ENCODE measurements at regions not wholly inside any gene's neighbourhood (a gene's known extent, or its start where the extent isn't known, plus 50 kb on each side); places are given as distances from the start of the nearest gene placed in this dataset.
"Not testable (repeated sequence)": the region's sequence is repeated elsewhere in the genome, so short reads cannot be mapped to it uniquely, and the experiment has no call there.

GRCh38 chr2:180591947-180592346 lies 388.5 kb upstream of the UBE2E3 start:
- no peak overlapping the region for H3K4me3 Mint-ChIP-seq
- no peak for DNase-seq (ENCODE audit: low spot score in 2 of 2)
- H3K27ac Mint-ChIP-seq (ENCODE audit: low read depth): no peak overlapping the region
- H3K4me1 Mint-ChIP-seq: peaks cover 17% of the 10 kb centered on the region
- no peaks in the 10 kb centered on the region for H3K36me3 Mint-ChIP-seq (ENCODE audit: insufficient read depth)
- H3K9me3 Mint-ChIP-seq: peaks cover 19% of the 10 kb centered on the region
- no peak for ATAC-seq (replicated peaks; ENCODE audit: extremely low read depth, poor library complexity, severe bottlenecking)
- no peaks in the 10 kb centered on the region for H3K27me3 Mint-ChIP-seq

GRCh38 chr2:180591093-180591781 lies 389.2 kb upstream of the UBE2E3 start:
- H3K4me3 Mint-ChIP-seq: peak overlapping the region; percentile 44
- H3K27me3 Mint-ChIP-seq; H3K36me3 Mint-ChIP-seq (ENCODE audit: insufficient read depth); ATAC-seq (replicated peaks; ENCODE audit: extremely low read depth, poor library complexity, severe bottlenecking); H3K27ac Mint-ChIP-seq (ENCODE audit: low read depth): not testable (repeated sequence)
- H3K9me3 Mint-ChIP-seq: peaks cover 19% of the 10 kb centered on the region
- DNase-seq (ENCODE audit: low spot score in 2 of 2): peak in 1 of 2 donors; percentile 34
- H3K4me1 Mint-ChIP-seq: peaks cover 17% of the 10 kb centered on the region

- ATAC-seq (replicated peaks; ENCODE audit: extremely low read depth, poor library complexity, severe bottlenecking): no peak
- Mint-ChIP-seq H3K27ac (ENCODE audit: low read depth) (no peak overlapping the region), H3K4me3 (no peak overlapping the region), H3K4me1 (no peaks in the 10 kb centered on the region), H3K36me3 (ENCODE audit: insufficient read depth) (no peaks in the 10 kb centered on the region), H3K27me3 (peaks cover 33% of the 10 kb centered on the region), H3K9me3 (peaks cover 4% of the 10 kb centered on the region)
- DNase-seq (ENCODE audit: low spot score in 2 of 2): no peak
These were observed 396.8 kb upstream of the UBE2E3 start for GRCh38 chr2:180583441-180584140.

GRCh38 chr2:180579388-180579787 lies 401.0 kb upstream of the UBE2E3 start:
- no peak for DNase-seq (ENCODE audit: low spot score in 2 of 2)
- Mint-ChIP-seq H3K4me3 (no peak overlapping the region), H3K27me3 (peaks cover 71% of the 10 kb centered on the region), H3K27ac (ENCODE audit: low read depth) (no peak overlapping the region), H3K9me3 (no peaks in the 10 kb centered on the region), H3K4me1 (no peaks in the 10 kb centered on the region), H3K36me3 (ENCODE audit: insufficient read depth) (no peaks in the 10 kb centered on the region)
- no peak for ATAC-seq (replicated peaks; ENCODE audit: extremely low read depth, poor library complexity, severe bottlenecking)

GRCh38 chr2:180578441-180578840 lies 402.0 kb upstream of the UBE2E3 start:
- no peak overlapping the region for H3K4me3 Mint-ChIP-seq
- no peaks in the 10 kb centered on the region for H3K4me1 Mint-ChIP-seq
- H3K27ac Mint-ChIP-seq (ENCODE audit: low read depth): no peak overlapping the region
- H3K9me3 Mint-ChIP-seq: no peaks in the 10 kb centered on the region
- DNase-seq (ENCODE audit: low spot score in 2 of 2): no peak
- H3K27me3 Mint-ChIP-seq: peaks cover 71% of the 10 kb centered on the region
- no peaks in the 10 kb centered on the region for H3K36me3 Mint-ChIP-seq (ENCODE audit: insufficient read depth)
- no peak for ATAC-seq (replicated peaks; ENCODE audit: extremely low read depth, poor library complexity, severe bottlenecking)

GRCh38 chr2:180577567-180577966 lies 402.8 kb upstream of the UBE2E3 start:
- Mint-ChIP-seq H3K4me1 (no peaks in the 10 kb centered on the region), H3K4me3 (no peak overlapping the region), H3K36me3 (ENCODE audit: insufficient read depth) (no peaks in the 10 kb centered on the region), H3K9me3 (no peaks in the 10 kb centered on the region), H3K27me3 (peaks cover 71% of the 10 kb centered on the region), H3K27ac (ENCODE audit: low read depth) (no peak overlapping the region)
- DNase-seq (ENCODE audit: low spot score in 2 of 2) (no peak), ATAC-seq (replicated peaks; ENCODE audit: extremely low read depth, poor library complexity, severe bottlenecking) (no peak)

- H3K36me3 Mint-ChIP-seq (ENCODE audit: insufficient read depth): no peaks in the 10 kb centered on the region
- no peak for DNase-seq (ENCODE audit: low spot score in 2 of 2)
These were observed 406.5 kb upstream of the UBE2E3 start for GRCh38 chr2:180573951-180574350.

GRCh38 chr2:180572346-180572745 lies 408.1 kb upstream of the UBE2E3 start:
- peaks cover 37% of the 10 kb centered on the region for H3K27me3 Mint-ChIP-seq
- no peak overlapping the region for H3K4me3 Mint-ChIP-seq
- no peaks in the 10 kb centered on the region for H3K4me1 Mint-ChIP-seq
- no peaks in the 10 kb centered on the region for H3K36me3 Mint-ChIP-seq (ENCODE audit: insufficient read depth)
- no peaks in the 10 kb centered on the region for H3K9me3 Mint-ChIP-seq
- no peak for ATAC-seq (replicated peaks; ENCODE audit: extremely low read depth, poor library complexity, severe bottlenecking)
- no peak overlapping the region for H3K27ac Mint-ChIP-seq (ENCODE audit: low read depth)
- DNase-seq (ENCODE audit: low spot score in 2 of 2): no peak

More at GRCh38 chr2:180573951-180574350, 406.5 kb upstream of the UBE2E3 start:
- Mint-ChIP-seq H3K27me3 (peaks cover 46% of the 10 kb centered on the region), H3K4me1 (no peaks in the 10 kb centered on the region), H3K4me3 (no peak overlapping the region), H3K9me3 (no peaks in the 10 kb centered on the region), H3K27ac (ENCODE audit: low read depth) (no peak overlapping the region)
- ATAC-seq (replicated peaks; ENCODE audit: extremely low read depth, poor library complexity, severe bottlenecking): no peak

- no peaks in the 10 kb centered on the region for H3K36me3 Mint-ChIP-seq (ENCODE audit: insufficient read depth)
- no peak for DNase-seq (ENCODE audit: low spot score in 2 of 2)
- no peaks in the 10 kb centered on the region for H3K9me3 Mint-ChIP-seq
- H3K4me1 Mint-ChIP-seq: no peaks in the 10 kb centered on the region
- H3K27ac Mint-ChIP-seq (ENCODE audit: low read depth): no peak overlapping the region
- ATAC-seq (replicated peaks; ENCODE audit: extremely low read depth, poor library complexity, severe bottlenecking): no peak
- H3K27me3 Mint-ChIP-seq: peaks cover 29% of the 10 kb centered on the region
- H3K4me3 Mint-ChIP-seq: no peak overlapping the region
These were observed 408.8 kb upstream of the UBE2E3 start for GRCh38 chr2:180571559-180571958.

- DNase-seq (ENCODE audit: low spot score in 2 of 2) (no peak), ATAC-seq (replicated peaks; ENCODE audit: extremely low read depth, poor library complexity, severe bottlenecking) (no peak)
- Mint-ChIP-seq H3K4me1 (no peaks in the 10 kb centered on the region), H3K9me3 (no peaks in the 10 kb centered on the region), H3K27me3 (peaks cover 22% of the 10 kb centered on the region), H3K36me3 (ENCODE audit: insufficient read depth) (no peaks in the 10 kb centered on the region), H3K27ac (ENCODE audit: low read depth) (no peak overlapping the region), H3K4me3 (no peak overlapping the region)
These were observed 409.5 kb upstream of the UBE2E3 start for GRCh38 chr2:180570864-180571263.

GRCh38 chr2:180564051-180564450 lies 416.4 kb upstream of the UBE2E3 start:
- Mint-ChIP-seq H3K9me3 (no peaks in the 10 kb centered on the region), H3K27ac (ENCODE audit: low read depth) (no peak overlapping the region), H3K27me3 (peaks cover 8% of the 10 kb centered on the region), H3K4me3 (no peak overlapping the region), H3K36me3 (ENCODE audit: insufficient read depth) (no peaks in the 10 kb centered on the region), H3K4me1 (no peaks in the 10 kb centered on the region)
- DNase-seq (ENCODE audit: low spot score in 2 of 2) (no peak), ATAC-seq (replicated peaks; ENCODE audit: extremely low read depth, poor library complexity, severe bottlenecking) (no peak)

- DNase-seq (ENCODE audit: low spot score in 2 of 2): no peak
- H3K36me3 Mint-ChIP-seq (ENCODE audit: insufficient read depth): no peaks in the 10 kb centered on the region
These were observed 418.0 kb upstream of the UBE2E3 start for GRCh38 chr2:180562378-180562777.

GRCh38 chr2:180559771-180560170 lies 420.6 kb upstream of the UBE2E3 start:
- Mint-ChIP-seq H3K27ac (ENCODE audit: low read depth) (no peak overlapping the region), H3K4me1 (no peaks in the 10 kb centered on the region), H3K9me3 (no peaks in the 10 kb centered on the region), H3K4me3 (no peak overlapping the region), H3K36me3 (ENCODE audit: insufficient read depth) (no peaks in the 10 kb centered on the region), H3K27me3 (peaks cover 20% of the 10 kb centered on the region)
- ATAC-seq (replicated peaks; ENCODE audit: extremely low read depth, poor library complexity, severe bottlenecking): no peak
- DNase-seq (ENCODE audit: low spot score in 2 of 2): no peak

More at GRCh38 chr2:180562378-180562777, 418.0 kb upstream of the UBE2E3 start:
- Mint-ChIP-seq H3K4me3 (no peak overlapping the region), H3K27me3 (peaks cover 12% of the 10 kb centered on the region), H3K27ac (ENCODE audit: low read depth) (no peak overlapping the region), H3K9me3 (no peaks in the 10 kb centered on the region), H3K4me1 (no peaks in the 10 kb centered on the region)
- ATAC-seq (replicated peaks; ENCODE audit: extremely low read depth, poor library complexity, severe bottlenecking): no peak

Measured in central memory CD8-positive, alpha-beta T cell (primary cell).